GM19463 (cell line): ENCODE measurements at regions not wholly inside any gene's neighbourhood (a gene's known extent, or its start where the extent isn't known, plus 50 kb on each side); places are given as distances from the start of the nearest gene placed in this dataset.

Source experiments
- ATAC-seq: cut with Tn5 transposase; IDR thresholded peaks from one replicate; pipeline ENCODE4 v1.9.1; 2021; ENCODE audit warnings: mild to moderate bottlenecking, moderate library complexity; ENCODE audit not compliant: unreplicated experiment

DNA sequence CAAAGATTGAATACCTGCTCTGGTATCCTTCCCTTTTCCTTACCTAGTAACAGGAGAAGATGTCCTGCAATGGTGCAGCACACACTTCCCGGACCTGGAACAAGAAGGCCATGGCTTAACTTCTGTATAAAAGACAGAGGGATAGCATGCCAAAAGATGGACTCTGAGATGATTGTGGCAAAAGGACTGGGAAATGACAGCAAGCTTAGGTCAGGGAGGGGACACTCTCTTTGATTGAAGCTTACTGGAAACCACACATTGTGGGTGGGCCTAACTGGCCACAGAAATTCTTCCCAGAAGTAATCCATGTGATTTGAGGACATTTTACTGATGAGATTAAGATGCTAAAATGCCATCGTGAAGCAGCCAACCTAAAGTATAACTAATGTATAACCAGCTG lies 71.0 kb upstream of the OTUD4 start:
- no peak for ATAC-seq

DNA sequence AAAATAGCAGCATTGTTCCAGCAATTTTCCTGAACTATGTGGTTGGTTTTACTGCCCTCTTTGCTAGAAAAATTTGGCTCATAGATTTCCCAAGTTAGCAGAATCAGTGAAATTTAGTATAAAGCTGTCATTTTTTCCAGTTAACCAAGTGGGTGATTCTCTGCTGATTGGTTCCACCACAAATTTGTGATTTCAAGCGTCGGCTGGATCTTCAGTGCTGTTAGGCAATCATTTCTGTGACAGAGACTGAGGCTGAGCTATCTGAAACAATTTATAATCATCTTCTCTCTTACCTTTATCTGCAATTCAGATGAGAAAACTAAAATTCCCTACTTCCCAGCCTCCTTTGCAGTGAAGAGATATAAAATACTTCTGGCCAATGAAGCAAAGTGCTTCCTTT lies 68.6 kb upstream of the OTUD4 start:
- ATAC-seq, result no peak

DNA sequence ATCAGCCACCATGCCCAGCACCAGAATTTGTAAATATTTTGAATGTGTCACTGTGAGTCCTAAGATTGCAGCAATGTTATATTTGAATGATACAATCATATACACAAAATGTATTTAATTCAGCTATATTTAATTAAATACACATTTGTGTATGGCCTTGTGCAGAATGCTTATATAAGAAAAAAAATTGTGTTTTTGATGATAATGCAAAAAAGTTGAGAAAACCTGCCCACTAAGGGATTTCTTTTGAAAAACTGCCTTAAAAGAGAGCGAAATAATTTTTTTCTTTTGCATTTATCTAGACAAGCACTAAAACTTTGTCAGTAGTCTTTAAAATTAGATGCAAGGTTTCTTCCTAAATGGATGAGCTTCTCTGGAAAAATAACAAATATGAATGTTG lies 68.1 kb upstream of the OTUD4 start:
- no peak for ATAC-seq

DNA sequence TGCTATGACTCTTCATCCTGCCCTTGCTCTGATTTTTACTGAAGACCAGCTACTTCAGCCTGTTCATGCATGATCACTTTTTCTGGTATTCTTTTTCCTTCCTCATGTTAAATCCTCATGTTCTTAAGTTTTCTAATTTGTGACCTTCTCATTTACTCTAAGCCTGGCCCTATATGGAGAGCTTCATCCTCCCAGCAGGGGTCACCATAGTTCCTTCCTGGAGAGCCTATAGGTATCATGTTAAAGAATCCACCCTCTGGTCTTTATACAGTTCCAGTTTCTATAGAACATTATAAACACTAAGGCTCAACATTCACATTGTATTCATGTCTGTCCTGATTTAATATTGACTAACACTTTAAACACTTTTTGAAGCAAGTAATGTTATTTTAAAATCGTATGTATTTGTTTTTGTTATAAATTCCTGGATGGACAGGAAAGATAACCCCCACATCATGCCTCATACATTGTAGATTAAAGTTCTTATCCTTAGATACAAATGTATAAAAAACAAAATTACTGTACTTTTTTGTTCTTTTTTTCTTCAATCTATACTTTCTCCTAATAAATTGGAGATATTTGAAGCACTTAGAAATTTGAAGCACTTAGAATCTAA lies 53.8 kb upstream of the OTUD4 start:
- peak; percentile 100 for ATAC-seq

DNA sequence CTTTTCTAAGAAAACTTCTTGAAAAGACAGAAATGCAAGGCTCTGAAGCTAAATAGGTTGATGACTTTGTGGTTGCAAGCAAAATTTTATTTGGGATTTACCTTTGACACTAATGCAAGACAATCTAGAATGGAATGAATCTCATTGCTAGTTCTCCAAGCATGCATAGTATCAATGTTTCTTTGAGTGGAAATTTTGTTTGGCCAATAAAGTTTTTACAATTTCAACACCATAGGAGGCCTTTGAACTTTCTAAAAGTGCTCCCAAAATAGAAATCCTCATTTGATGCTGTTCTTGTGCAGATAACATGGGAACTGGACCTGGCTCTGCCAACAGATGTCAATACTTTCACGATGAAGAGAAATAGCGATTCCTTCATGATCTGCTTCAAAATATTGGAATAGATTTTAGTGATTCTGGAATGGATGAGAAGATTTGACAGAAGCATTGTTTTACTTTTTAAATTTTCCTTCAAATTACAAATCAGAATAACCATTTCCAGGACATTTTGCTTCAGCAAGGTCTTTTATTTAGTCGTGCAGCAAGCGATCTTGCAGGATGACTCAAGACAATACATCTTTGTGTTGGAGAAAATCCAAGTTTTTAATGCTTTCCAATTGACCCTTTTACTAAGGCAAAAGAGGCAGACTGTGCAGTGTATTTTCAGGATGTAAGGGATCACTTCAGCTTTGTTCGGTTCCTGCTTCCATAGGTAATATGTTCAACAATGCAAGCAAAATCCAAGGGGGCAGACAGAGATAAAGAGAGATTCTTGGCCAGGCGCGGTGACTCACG lies 51.7 kb upstream of the OTUD4 start:
- no peak for ATAC-seq

DNA sequence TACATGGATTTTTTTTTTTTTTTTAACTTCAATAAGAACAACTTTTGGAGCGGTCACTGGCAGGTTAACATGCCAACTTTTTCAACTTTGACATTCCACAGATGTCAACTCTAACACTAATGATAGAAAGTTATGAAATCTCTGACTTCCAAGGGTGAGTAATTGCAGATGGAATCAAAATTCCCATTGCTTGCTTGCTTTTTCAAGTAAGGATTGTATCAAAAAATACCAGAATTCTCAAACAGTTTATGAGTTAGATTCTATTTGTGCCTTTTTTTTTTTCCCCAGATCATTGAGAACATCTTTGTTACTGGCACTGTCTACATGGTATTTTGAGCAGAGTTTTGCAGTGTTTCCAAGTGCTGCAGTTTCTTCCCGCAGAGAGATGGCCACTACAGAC lies 50.3 kb upstream of the OTUD4 start:
- ATAC-seq, result no peak
